ENCODE measurements at regions not wholly inside any gene's neighbourhood (a gene's known extent, or its start where the extent isn't known, plus 50 kb on each side); places are given as distances from the start of the nearest gene placed in this dataset.

- TF ChIP-seq EZH2 (IDR thresholded peaks at IDR 0.05; ENCODE audit: insufficient read depth, poor library complexity, severe bottlenecking) (no peak), EZH2phosphoT487 (IDR thresholded peaks at IDR 0.05; ENCODE audit: insufficient read depth, low read depth) (no peak)
These were observed 79.5 kb downstream of the SC5D start for GRCh38 chr11:121372028-121372427.
